ENCODE measurements at regions not wholly inside any gene's neighbourhood (a gene's known extent, or its start where the extent isn't known, plus 50 kb on each side); places are given as distances from the start of the nearest gene placed in this dataset.

DNA sequence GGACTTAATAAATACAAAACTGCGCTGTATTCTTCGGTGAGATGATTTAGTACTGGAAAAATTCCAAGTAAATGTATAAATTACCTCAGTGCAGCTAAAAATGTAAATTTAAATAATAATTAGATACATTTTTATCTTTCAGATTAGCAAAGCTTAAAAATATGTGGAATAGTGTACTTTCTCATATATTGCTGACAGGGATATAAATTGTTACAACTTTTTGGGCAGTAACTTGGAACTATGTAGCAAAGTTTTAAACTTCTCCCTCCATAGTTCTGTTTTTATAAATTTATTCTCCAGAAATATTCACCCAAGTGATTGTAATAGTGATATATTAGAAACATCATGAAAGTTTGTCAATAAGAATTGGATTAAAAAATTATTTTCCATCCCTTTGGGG is 384.6 kb upstream of the CITED2 start:
- DNase-seq (ENCODE audit: low spot score) (no peak), ATAC-seq (ENCODE audit: low read depth) (no peak)

DNA sequence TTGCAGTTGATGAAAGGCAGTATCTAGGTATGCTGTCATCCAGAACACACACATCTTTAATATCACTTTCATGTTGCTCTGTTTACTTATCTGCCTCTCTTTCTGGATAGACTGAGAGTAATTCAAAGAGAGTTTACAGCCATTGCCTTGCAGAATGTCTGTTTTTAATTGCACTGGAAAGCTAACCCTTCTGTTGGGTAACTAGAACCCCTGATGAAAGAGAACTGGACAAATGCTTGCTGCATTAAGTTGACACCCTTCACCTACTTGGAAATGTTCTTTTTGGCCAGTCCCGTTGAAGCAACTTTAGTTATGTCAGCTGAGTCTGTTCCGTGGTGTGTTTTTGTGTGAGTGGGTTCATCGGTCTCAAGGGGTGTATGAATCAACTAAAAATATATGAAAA is 383.8 kb upstream of the CITED2 start:
- Histone ChIP-seq H3K4me1 (ENCODE audit: insufficient read depth, poor library complexity, severe bottlenecking) (peaks cover 3% of the 10 kb centered on the region), H3K36me3 (ENCODE audit: low read depth) (no peaks in the 10 kb centered on the region), H3K27ac (ENCODE audit: poor library complexity, severe bottlenecking) (no peak overlapping the region), H3K4me3 (ENCODE audit: severe bottlenecking) (no peak overlapping the region), H3K9me3 (ENCODE audit: severe bottlenecking) (no peaks in the 10 kb centered on the region), H3K27me3 (ENCODE audit: insufficient read depth, poor library complexity, severe bottlenecking) (no peaks in the 10 kb centered on the region)
- DNase-seq (ENCODE audit: low spot score) (no peak), ATAC-seq (ENCODE audit: low read depth) (no peak)
- TF ChIP-seq, protein P1, sequence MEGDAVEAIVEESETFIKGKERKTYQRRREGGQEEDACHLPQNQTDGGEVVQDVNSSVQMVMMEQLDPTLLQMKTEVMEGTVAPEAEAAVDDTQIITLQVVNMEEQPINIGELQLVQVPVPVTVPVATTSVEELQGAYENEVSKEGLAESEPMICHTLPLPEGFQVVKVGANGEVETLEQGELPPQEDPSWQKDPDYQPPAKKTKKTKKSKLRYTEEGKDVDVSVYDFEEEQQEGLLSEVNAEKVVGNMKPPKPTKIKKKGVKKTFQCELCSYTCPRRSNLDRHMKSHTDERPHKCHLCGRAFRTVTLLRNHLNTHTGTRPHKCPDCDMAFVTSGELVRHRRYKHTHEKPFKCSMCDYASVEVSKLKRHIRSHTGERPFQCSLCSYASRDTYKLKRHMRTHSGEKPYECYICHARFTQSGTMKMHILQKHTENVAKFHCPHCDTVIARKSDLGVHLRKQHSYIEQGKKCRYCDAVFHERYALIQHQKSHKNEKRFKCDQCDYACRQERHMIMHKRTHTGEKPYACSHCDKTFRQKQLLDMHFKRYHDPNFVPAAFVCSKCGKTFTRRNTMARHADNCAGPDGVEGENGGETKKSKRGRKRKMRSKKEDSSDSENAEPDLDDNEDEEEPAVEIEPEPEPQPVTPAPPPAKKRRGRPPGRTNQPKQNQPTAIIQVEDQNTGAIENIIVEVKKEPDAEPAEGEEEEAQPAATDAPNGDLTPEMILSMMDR (IDR thresholded peaks at IDR 0.05; ENCODE audit: poor library complexity, severe bottlenecking) = no peak

More for the DNA sequence above, 384.6 kb upstream of the CITED2 start:
- TF ChIP-seq, protein P1 (IDR thresholded peaks at IDR 0.05; ENCODE audit: poor library complexity, severe bottlenecking) = no peak
- H3K9me3 ChIP-seq (ENCODE audit: severe bottlenecking) = no peaks in the 10 kb centered on the region
- H3K4me1 ChIP-seq (ENCODE audit: insufficient read depth, poor library complexity, severe bottlenecking) = peaks cover 9% of the 10 kb centered on the region
- H3K27me3 ChIP-seq (ENCODE audit: insufficient read depth, poor library complexity, severe bottlenecking) = no peaks in the 10 kb centered on the region
- no peak overlapping the region for H3K27ac ChIP-seq (ENCODE audit: poor library complexity, severe bottlenecking)
- no peak overlapping the region for H3K4me3 ChIP-seq (ENCODE audit: severe bottlenecking)
- H3K36me3 ChIP-seq (ENCODE audit: low read depth) = no peaks in the 10 kb centered on the region

DNA sequence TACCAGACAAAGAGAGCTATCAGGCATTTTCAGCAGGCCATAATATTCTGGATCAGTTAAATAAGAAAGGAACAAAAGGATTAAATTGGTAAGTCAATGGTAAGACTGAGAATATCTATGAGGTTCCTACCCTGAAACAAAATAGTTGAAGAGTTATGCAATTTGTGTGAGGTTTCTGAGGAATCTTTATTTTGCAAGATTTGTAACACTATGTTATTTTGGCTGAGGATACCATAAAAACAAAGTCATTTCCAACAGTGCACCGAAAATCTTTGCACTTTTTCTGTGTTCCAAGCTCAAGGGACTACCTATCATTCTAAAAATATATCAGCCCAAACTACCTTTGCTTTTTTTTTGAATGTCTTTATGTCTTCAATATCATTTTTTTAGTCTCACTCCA is 383.3 kb upstream of the CITED2 start:
- TF ChIP-seq, protein P1 (IDR thresholded peaks at IDR 0.05; ENCODE audit: poor library complexity, severe bottlenecking) = no peak
- no peak for ATAC-seq (ENCODE audit: low read depth)
- peaks cover 3% of the 10 kb centered on the region for H3K4me1 ChIP-seq (ENCODE audit: insufficient read depth, poor library complexity, severe bottlenecking)
- H3K9me3 ChIP-seq (ENCODE audit: severe bottlenecking) = no peaks in the 10 kb centered on the region
- no peaks in the 10 kb centered on the region for H3K36me3 ChIP-seq (ENCODE audit: low read depth)
- H3K4me3 ChIP-seq (ENCODE audit: severe bottlenecking) = no peak overlapping the region
- H3K27me3 ChIP-seq (ENCODE audit: insufficient read depth, poor library complexity, severe bottlenecking) = no peaks in the 10 kb centered on the region
- no peak for DNase-seq (ENCODE audit: low spot score)
- no peak overlapping the region for H3K27ac ChIP-seq (ENCODE audit: poor library complexity, severe bottlenecking)

DNA sequence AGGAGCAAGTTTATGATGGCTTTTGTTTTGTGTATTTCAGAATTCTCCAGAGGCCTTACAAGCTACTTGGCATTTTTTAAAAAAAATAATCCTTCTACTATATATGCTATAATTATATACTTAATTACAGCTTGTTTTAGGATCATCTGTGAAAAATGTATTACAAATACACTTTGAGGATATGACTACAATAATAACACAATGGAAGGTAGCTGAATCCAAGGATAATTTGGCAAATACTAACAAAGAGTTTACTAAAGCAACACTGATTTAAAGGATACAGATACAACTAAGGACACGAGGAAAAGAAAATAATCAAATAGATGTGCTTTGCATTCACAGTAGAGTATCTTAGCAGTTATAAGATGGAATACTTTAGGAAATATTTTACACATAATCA is 381.9 kb upstream of the CITED2 start:
- H3K9me3 ChIP-seq (ENCODE audit: severe bottlenecking) = no peaks in the 10 kb centered on the region
- H3K27ac ChIP-seq (ENCODE audit: poor library complexity, severe bottlenecking) = no peak overlapping the region
- ATAC-seq (ENCODE audit: low read depth) (no peak), DNase-seq (ENCODE audit: low spot score) (no peak)
- no peak overlapping the region for H3K4me3 ChIP-seq (ENCODE audit: severe bottlenecking)
- peaks cover 3% of the 10 kb centered on the region for H3K4me1 ChIP-seq (ENCODE audit: insufficient read depth, poor library complexity, severe bottlenecking)
- TF ChIP-seq, protein P1 (IDR thresholded peaks at IDR 0.05; ENCODE audit: poor library complexity, severe bottlenecking) = no peak
- no peaks in the 10 kb centered on the region for H3K27me3 ChIP-seq (ENCODE audit: insufficient read depth, poor library complexity, severe bottlenecking)
- no peaks in the 10 kb centered on the region for H3K36me3 ChIP-seq (ENCODE audit: low read depth)

DNA sequence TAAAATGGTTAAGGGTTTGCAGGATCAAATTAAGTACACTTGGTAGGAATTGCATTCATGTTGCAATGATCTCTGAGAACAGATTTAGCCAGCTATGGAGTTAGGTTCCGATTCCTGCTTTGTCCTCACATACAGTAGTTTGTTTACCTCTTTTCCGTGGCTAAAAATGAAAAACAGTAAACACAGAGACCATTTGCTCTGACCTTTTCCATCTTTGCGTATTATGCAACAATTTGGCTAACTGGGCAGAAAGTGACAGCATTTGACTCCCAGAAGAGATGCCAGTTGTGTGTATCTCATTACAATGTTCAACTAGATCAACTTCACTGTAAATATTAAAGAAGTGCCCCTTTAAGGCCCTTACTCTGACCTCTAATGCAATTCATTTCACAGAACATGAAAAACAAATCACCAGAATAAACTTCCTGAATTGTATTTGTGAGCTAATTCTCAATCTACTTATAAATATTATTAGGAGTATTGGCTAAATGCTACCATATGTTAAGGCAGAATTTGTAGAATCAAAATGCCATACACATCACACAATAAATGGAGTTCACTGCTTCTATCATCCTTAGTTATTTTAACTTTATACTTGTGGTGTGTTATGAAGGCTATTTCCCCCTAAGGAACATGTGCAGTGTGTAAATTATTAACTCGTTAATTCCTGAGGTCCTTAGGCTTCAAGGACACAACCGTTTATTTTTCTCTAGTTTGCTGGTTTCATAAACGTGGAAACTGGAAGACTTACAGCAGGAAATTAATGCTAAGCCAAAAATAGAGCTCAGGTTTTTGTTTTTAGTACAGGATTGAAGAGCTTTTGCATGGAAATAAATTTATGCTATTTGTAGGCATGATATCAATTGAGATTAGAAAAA is 380.7 kb upstream of the CITED2 start:
- Histone ChIP-seq H3K4me1 (ENCODE audit: insufficient read depth, poor library complexity, severe bottlenecking) (peaks cover 3% of the 10 kb centered on the region), H3K27me3 (ENCODE audit: insufficient read depth, poor library complexity, severe bottlenecking) (no peaks in the 10 kb centered on the region), H3K36me3 (ENCODE audit: low read depth) (no peaks in the 10 kb centered on the region), H3K4me3 (ENCODE audit: severe bottlenecking) (no peak overlapping the region), H3K9me3 (ENCODE audit: severe bottlenecking) (no peaks in the 10 kb centered on the region), H3K27ac (ENCODE audit: poor library complexity, severe bottlenecking) (no peak overlapping the region)
- TF ChIP-seq, protein P1 (IDR thresholded peaks at IDR 0.05; ENCODE audit: poor library complexity, severe bottlenecking) = no peak
- DNase-seq (ENCODE audit: low spot score) (no peak), ATAC-seq (ENCODE audit: low read depth) (no peak)

Measured in RWPE2 (cell line).